Gastrocnemius medialis (tissue), 4 donors: ENCODE measurements at regions not wholly inside any gene's neighbourhood (a gene's known extent, or its start where the extent isn't known, plus 50 kb on each side); places are given as distances from the start of the nearest gene placed in this dataset.

Experiments used
- POLR2A ChIP-seq, 2 donors: fragments of 450-650 bp; IDR thresholded peaks; one replicate each; pipeline ENCODE4 v1.6.1; 2017; ENCODE audit warnings: antibody characterized with exemption in 2 of 2, mild to moderate bottlenecking in 2 of 2, moderate library complexity in 2 of 2
- TF ChIP-seq, protein P1 (sequence below), 5 experiments: fragments of 450-650 bp in 3 of 5; fragments of 200-600 bp in 2 of 5; sonication (generic) in 2 of 5; IDR thresholded peaks in 4 of 5; conservative IDR thresholded peaks in 1 of 5; 1 replicate in 4 of 5; 2 replicates in 1 of 5; pipeline ENCODE4 v1.5.1; 2016 to 2019; ENCODE audit warnings: antibody characterized with exemption in 5 of 5, mild to moderate bottlenecking in 3 of 5, moderate library complexity in 3 of 5

DNA sequence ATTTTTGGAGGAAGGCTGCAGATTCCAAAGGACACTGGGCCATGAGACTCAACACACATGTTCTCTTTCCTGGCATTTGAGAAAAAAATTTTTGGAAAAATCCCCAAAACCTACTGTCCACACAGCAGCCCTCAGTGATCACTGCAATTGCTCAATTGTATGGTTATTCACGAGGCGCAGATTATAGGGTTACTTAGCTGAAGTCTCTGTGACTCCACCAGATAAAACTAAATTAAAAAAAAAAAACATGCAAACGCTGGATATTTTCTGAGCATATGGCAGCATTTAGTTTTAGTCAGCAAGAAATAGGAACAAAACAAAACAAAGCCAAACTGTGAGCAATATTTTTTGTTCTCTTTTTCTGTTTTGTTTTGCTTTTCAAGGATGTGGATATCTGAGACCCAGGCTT lies 83.8 kb upstream of the FAM20A start:
- TF ChIP-seq, protein P1, sequence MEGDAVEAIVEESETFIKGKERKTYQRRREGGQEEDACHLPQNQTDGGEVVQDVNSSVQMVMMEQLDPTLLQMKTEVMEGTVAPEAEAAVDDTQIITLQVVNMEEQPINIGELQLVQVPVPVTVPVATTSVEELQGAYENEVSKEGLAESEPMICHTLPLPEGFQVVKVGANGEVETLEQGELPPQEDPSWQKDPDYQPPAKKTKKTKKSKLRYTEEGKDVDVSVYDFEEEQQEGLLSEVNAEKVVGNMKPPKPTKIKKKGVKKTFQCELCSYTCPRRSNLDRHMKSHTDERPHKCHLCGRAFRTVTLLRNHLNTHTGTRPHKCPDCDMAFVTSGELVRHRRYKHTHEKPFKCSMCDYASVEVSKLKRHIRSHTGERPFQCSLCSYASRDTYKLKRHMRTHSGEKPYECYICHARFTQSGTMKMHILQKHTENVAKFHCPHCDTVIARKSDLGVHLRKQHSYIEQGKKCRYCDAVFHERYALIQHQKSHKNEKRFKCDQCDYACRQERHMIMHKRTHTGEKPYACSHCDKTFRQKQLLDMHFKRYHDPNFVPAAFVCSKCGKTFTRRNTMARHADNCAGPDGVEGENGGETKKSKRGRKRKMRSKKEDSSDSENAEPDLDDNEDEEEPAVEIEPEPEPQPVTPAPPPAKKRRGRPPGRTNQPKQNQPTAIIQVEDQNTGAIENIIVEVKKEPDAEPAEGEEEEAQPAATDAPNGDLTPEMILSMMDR (IDR thresholded peaks at IDR 0.05 in 4 of 5, conservative IDR thresholded peaks at IDR 0.05 in 1 of 5), result no peak
- no peak for TF ChIP-seq POLR2A (IDR thresholded peaks at IDR 0.05)
